ENCODE measurements at regions not wholly inside any gene's neighbourhood (a gene's known extent, or its start where the extent isn't known, plus 50 kb on each side); places are given as distances from the start of the nearest gene placed in this dataset.

GRCh38 chr5:5798462-5798861, 376.0 kb downstream of the ICE1 start:
- Histone ChIP-seq H3K9me3 (ENCODE audit: control insufficient read depth, low read length) (no peaks in the 10 kb centered on the region), H3K4me1 (ENCODE audit: control insufficient read depth, insufficient read depth, low read length, poor library complexity, severe bottlenecking) (no peaks in the 10 kb centered on the region), H3K4me3 (ENCODE audit: extremely low read depth, insufficient read depth, low read length, poor library complexity, severe bottlenecking) (no peak overlapping the region), H3K27ac (ENCODE audit: low read depth, low read length, severe bottlenecking) (no peak overlapping the region), H3K36me3 (ENCODE audit: control insufficient read depth, insufficient read depth, low read length) (no peaks in the 10 kb centered on the region)
- WGBS, 2 experiments (ENCODE audit: insufficient coverage in 2 of 2) = 36 to 40% methylated on average over 2 of the region's 4 CpGs

DNA sequence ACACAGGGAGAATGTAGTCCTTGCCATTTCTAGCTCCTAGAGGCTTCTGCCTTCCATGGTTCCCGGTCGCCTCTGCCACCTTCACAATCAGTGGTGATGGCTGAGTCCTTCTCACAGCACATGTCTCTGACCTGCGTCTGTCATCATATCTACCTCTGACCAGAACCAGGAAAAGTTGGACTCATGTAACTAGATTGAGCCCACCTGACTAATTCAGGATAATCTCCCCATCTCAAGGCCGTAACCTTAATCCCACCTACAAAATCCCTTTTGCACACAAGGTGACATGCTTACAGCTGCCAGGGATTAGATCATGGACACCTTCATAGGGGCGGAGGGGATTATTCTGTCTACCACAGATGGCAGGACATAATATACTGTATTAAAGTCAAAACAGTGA, 375.6 kb downstream of the ICE1 start:
- Histone ChIP-seq H3K36me3 (ENCODE audit: control insufficient read depth, insufficient read depth, low read length) (no peaks in the 10 kb centered on the region), H3K27ac (ENCODE audit: low read depth, low read length, severe bottlenecking) (no peak overlapping the region), H3K9me3 (ENCODE audit: control insufficient read depth, low read length) (no peaks in the 10 kb centered on the region), H3K4me3 (ENCODE audit: extremely low read depth, insufficient read depth, low read length, poor library complexity, severe bottlenecking) (no peak overlapping the region), H3K4me1 (ENCODE audit: control insufficient read depth, insufficient read depth, low read length, poor library complexity, severe bottlenecking) (no peaks in the 10 kb centered on the region)
- 81 to 92% methylated on average over 3 to 4 of the region's 5 CpGs for WGBS, 2 experiments (ENCODE audit: insufficient coverage in 2 of 2)

GRCh38 chr5:5795074-5795771, 372.7 kb downstream of the ICE1 start:
- no peak overlapping the region for H3K27ac ChIP-seq (ENCODE audit: low read depth, low read length, severe bottlenecking)
- H3K4me3 ChIP-seq (ENCODE audit: extremely low read depth, insufficient read depth, low read length, poor library complexity, severe bottlenecking) = no peak overlapping the region
- H3K4me1 ChIP-seq (ENCODE audit: control insufficient read depth, insufficient read depth, low read length, poor library complexity, severe bottlenecking) = no peaks in the 10 kb centered on the region
- WGBS, 2 experiments (ENCODE audit: insufficient coverage in 2 of 2) = 87 to 89% methylated on average over 10 to 12 of the region's 14 CpGs
- no peaks in the 10 kb centered on the region for H3K9me3 ChIP-seq (ENCODE audit: control insufficient read depth, low read length)
- no peaks in the 10 kb centered on the region for H3K36me3 ChIP-seq (ENCODE audit: control insufficient read depth, insufficient read depth, low read length)

DNA sequence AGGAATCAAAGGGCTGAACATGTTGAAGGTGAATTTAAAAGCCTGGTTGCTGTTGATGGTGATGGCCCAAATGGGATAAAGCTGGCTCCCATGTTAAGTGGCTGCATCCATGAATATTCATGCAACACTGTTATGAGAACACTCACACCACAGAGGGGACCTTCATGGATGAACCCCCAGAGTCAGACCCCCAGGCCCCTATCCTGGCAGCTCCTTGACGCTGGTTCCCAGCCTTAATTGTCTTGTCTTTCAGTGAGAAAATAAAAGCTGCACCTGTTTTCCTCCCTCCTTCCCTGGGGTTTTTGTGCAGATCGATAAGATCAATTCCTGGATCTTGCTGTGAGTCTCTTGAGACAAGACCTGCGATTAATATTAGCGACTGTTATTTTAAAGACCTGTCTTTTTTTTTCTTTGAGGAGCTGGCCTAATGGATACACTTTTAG, 371.7 kb downstream of the ICE1 start:
- Histone ChIP-seq H3K9me3 (ENCODE audit: control insufficient read depth, low read length) (no peaks in the 10 kb centered on the region), H3K4me1 (ENCODE audit: control insufficient read depth, insufficient read depth, low read length, poor library complexity, severe bottlenecking) (no peaks in the 10 kb centered on the region), H3K27ac (ENCODE audit: low read depth, low read length, severe bottlenecking) (no peak overlapping the region), H3K4me3 (ENCODE audit: extremely low read depth, insufficient read depth, low read length, poor library complexity, severe bottlenecking) (no peak overlapping the region), H3K36me3 (ENCODE audit: control insufficient read depth, insufficient read depth, low read length) (no peaks in the 10 kb centered on the region)
- 88 to 92% methylated on average over 4 of the region's 4 CpGs for WGBS, 2 experiments (ENCODE audit: insufficient coverage in 2 of 2)

- Histone ChIP-seq H3K9me3 (ENCODE audit: control insufficient read depth, low read length) (no peaks in the 10 kb centered on the region), H3K4me1 (ENCODE audit: control insufficient read depth, insufficient read depth, low read length, poor library complexity, severe bottlenecking) (no peaks in the 10 kb centered on the region), H3K36me3 (ENCODE audit: control insufficient read depth, insufficient read depth, low read length) (no peaks in the 10 kb centered on the region), H3K4me3 (ENCODE audit: extremely low read depth, insufficient read depth, low read length, poor library complexity, severe bottlenecking) (no peak overlapping the region), H3K27ac (ENCODE audit: low read depth, low read length, severe bottlenecking) (no peak overlapping the region)
- WGBS, 2 experiments (ENCODE audit: insufficient coverage in 2 of 2) = 85 to 90% methylated on average over 5 to 9 of the region's 10 CpGs
These were observed 371.0 kb downstream of the ICE1 start for GRCh38 chr5:5793242-5794117.

- WGBS, 2 experiments (ENCODE audit: insufficient coverage in 2 of 2) = 57 to 83% methylated on average over 1 of the region's 1 CpG
- H3K27ac ChIP-seq (ENCODE audit: low read depth, low read length, severe bottlenecking) = no peak overlapping the region
- no peak overlapping the region for H3K4me3 ChIP-seq (ENCODE audit: extremely low read depth, insufficient read depth, low read length, poor library complexity, severe bottlenecking)
- H3K9me3 ChIP-seq (ENCODE audit: control insufficient read depth, low read length) = no peaks in the 10 kb centered on the region
- no peaks in the 10 kb centered on the region for H3K4me1 ChIP-seq (ENCODE audit: control insufficient read depth, insufficient read depth, low read length, poor library complexity, severe bottlenecking)
- no peaks in the 10 kb centered on the region for H3K36me3 ChIP-seq (ENCODE audit: control insufficient read depth, insufficient read depth, low read length)
These were observed 369.6 kb downstream of the ICE1 start for GRCh38 chr5:5792106-5792505.

DNA sequence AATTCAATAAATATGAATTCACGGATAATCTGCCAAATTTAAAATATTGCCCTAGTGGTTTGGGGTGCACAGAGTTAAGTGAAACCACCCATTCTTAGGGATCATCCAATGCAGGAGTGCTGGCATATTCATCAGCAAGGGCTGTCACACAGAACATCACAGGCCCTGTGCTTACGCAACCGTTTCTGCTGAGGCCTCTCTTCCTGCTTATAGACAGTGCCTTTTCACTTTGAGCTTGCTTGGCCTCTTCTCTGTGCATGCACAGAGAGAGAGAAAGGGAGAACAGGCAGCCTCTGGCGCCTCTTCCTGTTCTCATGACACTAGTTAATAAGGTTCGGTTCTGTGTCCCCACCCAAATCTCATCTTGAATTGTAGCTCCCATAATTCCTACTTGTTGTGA, 366.3 kb downstream of the ICE1 start:
- Histone ChIP-seq H3K4me1 (ENCODE audit: control insufficient read depth, insufficient read depth, low read length, poor library complexity, severe bottlenecking) (no peaks in the 10 kb centered on the region), H3K36me3 (ENCODE audit: control insufficient read depth, insufficient read depth, low read length) (no peaks in the 10 kb centered on the region), H3K27ac (ENCODE audit: low read depth, low read length, severe bottlenecking) (no peak overlapping the region), H3K9me3 (ENCODE audit: control insufficient read depth, low read length) (no peaks in the 10 kb centered on the region), H3K4me3 (ENCODE audit: extremely low read depth, insufficient read depth, low read length, poor library complexity, severe bottlenecking) (no peak overlapping the region)
- WGBS, 2 experiments (ENCODE audit: insufficient coverage in 2 of 2) = 93 to 100% methylated on average over 3 of the region's 5 CpGs

DNA sequence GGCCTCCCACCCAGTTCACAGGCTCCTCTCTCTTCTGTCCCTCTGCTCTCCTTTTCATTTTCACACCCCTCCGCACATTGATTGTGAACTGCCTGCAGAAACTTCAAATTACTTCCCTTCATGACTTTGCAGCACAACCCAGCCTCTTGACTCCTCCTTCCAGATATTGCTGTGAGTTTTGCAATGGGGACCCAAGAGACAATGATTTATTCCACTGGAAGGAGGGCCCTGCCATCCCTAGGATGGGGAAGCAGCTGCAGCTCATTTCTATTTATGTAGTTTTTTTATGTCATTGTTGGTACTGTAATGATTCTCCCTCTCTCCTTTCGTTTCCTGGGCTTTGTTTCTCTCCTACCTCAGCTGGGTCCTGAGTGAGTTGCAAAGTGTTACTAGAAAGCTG, 364.9 kb downstream of the ICE1 start:
- no peak overlapping the region for H3K4me3 ChIP-seq (ENCODE audit: extremely low read depth, insufficient read depth, low read length, poor library complexity, severe bottlenecking)

DNA sequence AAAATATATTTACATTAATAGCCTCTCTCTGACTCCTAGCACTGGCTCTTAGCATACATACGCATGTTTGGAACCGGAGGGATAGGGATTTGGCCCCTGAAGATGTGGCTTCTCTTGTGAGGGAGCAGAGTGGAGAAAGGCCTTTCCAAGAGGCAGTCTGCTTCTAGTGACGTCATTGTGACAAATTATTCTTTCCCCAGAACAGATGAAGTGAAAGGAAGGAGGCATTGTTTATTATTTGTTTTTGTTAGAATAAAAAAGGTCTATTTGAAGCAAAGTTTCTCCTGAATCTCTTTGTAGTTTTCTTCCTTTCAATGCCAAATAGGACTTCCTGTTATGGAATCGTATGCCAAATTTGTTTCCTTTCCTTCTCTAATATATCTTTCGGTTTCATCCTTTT, 361.6 kb downstream of the ICE1 start:
- WGBS, 2 experiments (ENCODE audit: insufficient coverage in 2 of 2) = 80 to 93% methylated on average over 1 to 2 of the region's 5 CpGs
- H3K4me3 ChIP-seq (ENCODE audit: extremely low read depth, insufficient read depth, low read length, poor library complexity, severe bottlenecking) = no peak overlapping the region
- no peaks in the 10 kb centered on the region for H3K9me3 ChIP-seq (ENCODE audit: control insufficient read depth, low read length)
- no peaks in the 10 kb centered on the region for H3K4me1 ChIP-seq (ENCODE audit: control insufficient read depth, insufficient read depth, low read length, poor library complexity, severe bottlenecking)
- H3K36me3 ChIP-seq (ENCODE audit: control insufficient read depth, insufficient read depth, low read length) = no peaks in the 10 kb centered on the region
- H3K27ac ChIP-seq (ENCODE audit: low read depth, low read length, severe bottlenecking) = no peak overlapping the region

More for the DNA sequence above, 364.9 kb downstream of the ICE1 start:
- H3K4me1 ChIP-seq (ENCODE audit: control insufficient read depth, insufficient read depth, low read length, poor library complexity, severe bottlenecking) = no peaks in the 10 kb centered on the region
- H3K9me3 ChIP-seq (ENCODE audit: control insufficient read depth, low read length) = no peaks in the 10 kb centered on the region
- no peaks in the 10 kb centered on the region for H3K36me3 ChIP-seq (ENCODE audit: control insufficient read depth, insufficient read depth, low read length)
- H3K27ac ChIP-seq (ENCODE audit: low read depth, low read length, severe bottlenecking) = no peak overlapping the region
- WGBS, 2 experiments (ENCODE audit: insufficient coverage in 2 of 2) = 80 to 100% methylated on average over 1 of the region's 2 CpGs

GRCh38 chr5:5783021-5783420, 360.5 kb downstream of the ICE1 start:
- Histone ChIP-seq H3K4me1 (ENCODE audit: control insufficient read depth, insufficient read depth, low read length, poor library complexity, severe bottlenecking) (no peaks in the 10 kb centered on the region), H3K36me3 (ENCODE audit: control insufficient read depth, insufficient read depth, low read length) (no peaks in the 10 kb centered on the region), H3K27ac (ENCODE audit: low read depth, low read length, severe bottlenecking) (no peak overlapping the region), H3K4me3 (ENCODE audit: extremely low read depth, insufficient read depth, low read length, poor library complexity, severe bottlenecking) (no peak overlapping the region), H3K9me3 (ENCODE audit: control insufficient read depth, low read length) (no peaks in the 10 kb centered on the region)
- 83% methylated on average over 2 of the region's 2 CpGs for WGBS, 2 experiments (ENCODE audit: insufficient coverage in 2 of 2)

DNA sequence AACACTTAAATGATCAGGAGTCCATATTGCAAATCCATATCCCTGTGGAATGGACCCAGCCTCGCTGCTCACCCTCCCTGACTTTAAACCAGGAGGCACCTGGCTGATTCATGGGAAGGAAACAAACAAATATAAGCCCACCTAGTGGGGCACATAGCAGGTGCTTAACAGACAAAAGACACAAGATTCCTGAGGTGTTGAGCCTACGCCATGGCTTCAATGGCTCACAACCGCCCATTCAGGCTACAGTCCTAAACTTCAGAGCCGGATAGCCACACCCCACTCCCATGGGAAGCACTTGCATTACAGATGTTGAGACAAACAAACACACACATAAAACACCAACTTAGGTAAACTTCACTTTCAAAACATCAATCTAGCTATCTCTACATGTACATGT, 359.9 kb downstream of the ICE1 start:
- Histone ChIP-seq H3K36me3 (ENCODE audit: control insufficient read depth, insufficient read depth, low read length) (no peaks in the 10 kb centered on the region), H3K9me3 (ENCODE audit: control insufficient read depth, low read length) (no peaks in the 10 kb centered on the region), H3K4me3 (ENCODE audit: extremely low read depth, insufficient read depth, low read length, poor library complexity, severe bottlenecking) (no peak overlapping the region), H3K27ac (ENCODE audit: low read depth, low read length, severe bottlenecking) (no peak overlapping the region), H3K4me1 (ENCODE audit: control insufficient read depth, insufficient read depth, low read length, poor library complexity, severe bottlenecking) (no peaks in the 10 kb centered on the region)
- 83 to 87% methylated on average over 4 of the region's 4 CpGs for WGBS, 2 experiments (ENCODE audit: insufficient coverage in 2 of 2)

All from mesodermal cell (in vitro differentiated cells).